ENCODE measurements at regions not wholly inside any gene's neighbourhood (a gene's known extent, or its start where the extent isn't known, plus 50 kb on each side); places are given as distances from the start of the nearest gene placed in this dataset.
"Not testable (repeated sequence)": the region's sequence is repeated elsewhere in the genome, so short reads cannot be mapped to it uniquely, and the experiment has no call there.

DNA sequence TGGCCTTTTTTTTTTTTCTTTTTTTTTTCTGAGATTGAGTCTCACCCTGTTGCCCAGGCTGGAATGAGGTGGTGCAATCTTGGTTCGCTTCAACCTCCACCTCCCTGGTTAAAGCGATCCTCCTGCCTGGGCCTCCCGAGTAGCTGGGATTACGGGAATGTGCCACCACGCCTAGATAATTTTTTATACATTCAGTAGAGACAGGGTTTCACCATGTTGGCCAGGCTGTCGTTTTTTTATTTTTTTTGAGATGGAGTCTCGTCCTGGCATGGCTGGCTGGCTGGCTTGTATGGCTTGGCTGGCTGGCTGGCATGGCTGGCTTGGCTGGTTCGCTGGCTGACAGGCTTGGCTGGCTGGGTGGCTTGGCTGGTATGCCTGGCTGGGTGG lies 2812.1 kb downstream of the RPIA start:
- TF ChIP-seq, protein P1, sequence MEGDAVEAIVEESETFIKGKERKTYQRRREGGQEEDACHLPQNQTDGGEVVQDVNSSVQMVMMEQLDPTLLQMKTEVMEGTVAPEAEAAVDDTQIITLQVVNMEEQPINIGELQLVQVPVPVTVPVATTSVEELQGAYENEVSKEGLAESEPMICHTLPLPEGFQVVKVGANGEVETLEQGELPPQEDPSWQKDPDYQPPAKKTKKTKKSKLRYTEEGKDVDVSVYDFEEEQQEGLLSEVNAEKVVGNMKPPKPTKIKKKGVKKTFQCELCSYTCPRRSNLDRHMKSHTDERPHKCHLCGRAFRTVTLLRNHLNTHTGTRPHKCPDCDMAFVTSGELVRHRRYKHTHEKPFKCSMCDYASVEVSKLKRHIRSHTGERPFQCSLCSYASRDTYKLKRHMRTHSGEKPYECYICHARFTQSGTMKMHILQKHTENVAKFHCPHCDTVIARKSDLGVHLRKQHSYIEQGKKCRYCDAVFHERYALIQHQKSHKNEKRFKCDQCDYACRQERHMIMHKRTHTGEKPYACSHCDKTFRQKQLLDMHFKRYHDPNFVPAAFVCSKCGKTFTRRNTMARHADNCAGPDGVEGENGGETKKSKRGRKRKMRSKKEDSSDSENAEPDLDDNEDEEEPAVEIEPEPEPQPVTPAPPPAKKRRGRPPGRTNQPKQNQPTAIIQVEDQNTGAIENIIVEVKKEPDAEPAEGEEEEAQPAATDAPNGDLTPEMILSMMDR (IDR thresholded peaks at IDR 0.05) = not testable (repeated sequence)
- not testable (repeated sequence) for TF ChIP-seq POLR2A (IDR thresholded peaks at IDR 0.05)

Data from esophagus squamous epithelium (tissue), 4 donors.